RPMI8226 (cell line): ENCODE measurements at regions not wholly inside any gene's neighbourhood (a gene's known extent, or its start where the extent isn't known, plus 50 kb on each side); places are given as distances from the start of the nearest gene placed in this dataset.

ENCODE experiments used
- DNase-seq: peaks from one replicate; pipeline ENCODE4 v3.0.0-alpha.2; 2015

DNA sequence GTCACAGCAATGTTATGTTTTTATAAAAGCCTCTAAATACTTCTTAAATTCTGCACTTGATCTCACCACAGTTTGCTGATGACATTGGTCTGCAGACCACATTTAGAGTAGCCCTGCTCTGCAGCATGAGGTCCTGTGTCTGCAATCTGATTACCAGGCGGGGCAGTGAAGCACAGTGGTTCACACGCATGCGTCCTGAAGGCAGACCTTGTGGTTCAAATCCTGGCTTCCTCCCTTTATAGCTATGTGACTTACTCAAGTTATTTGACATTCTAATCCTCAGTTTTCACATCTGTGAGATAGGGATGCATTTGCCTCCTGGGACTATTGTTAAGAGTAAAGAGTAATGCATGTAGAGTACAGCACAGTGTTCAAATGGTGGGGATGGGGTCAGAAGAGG, 50.3 kb downstream of the BMAL2 start:
- DNase-seq: no peak

DNA sequence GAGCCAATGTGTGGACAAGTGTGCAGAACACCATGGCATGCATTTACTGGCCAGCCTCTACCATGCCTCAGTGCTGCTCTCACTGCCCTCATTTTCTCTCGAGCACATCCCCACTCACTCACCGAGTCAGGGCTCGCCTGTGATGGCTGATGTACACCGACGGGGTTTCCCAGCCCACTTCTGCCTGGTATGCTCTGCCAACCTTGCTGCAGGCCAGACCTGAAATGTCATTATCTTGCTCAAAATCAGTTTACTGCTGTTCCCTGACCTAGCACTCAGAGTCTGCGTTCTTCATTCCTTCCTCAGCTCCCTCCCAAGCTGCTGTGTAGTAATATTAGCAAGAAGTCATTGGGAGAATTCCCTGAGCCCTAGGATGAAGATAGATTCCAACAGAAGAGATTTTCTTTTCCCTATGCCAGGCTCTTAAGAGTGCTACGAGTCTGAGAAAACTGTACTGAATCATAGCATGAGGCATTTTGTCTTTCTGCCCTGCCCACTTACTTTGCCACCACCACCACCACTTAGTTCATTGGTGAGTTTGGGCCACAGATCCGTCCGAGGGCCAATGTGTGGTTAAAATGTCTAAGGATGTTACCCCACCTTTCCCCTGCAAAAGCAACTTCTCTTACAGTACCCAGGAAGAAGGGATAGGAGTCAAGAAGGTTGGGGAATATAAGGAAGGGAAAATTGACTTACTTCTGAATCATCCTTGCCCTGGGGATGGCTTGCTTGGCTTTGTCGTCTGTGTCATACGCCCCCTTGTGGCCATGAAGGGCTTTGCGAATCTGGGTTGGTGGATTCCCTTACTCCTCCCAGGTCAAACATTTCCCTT, 51.0 kb downstream of the BMAL2 start:
- peak; percentile 71 for DNase-seq

DNA sequence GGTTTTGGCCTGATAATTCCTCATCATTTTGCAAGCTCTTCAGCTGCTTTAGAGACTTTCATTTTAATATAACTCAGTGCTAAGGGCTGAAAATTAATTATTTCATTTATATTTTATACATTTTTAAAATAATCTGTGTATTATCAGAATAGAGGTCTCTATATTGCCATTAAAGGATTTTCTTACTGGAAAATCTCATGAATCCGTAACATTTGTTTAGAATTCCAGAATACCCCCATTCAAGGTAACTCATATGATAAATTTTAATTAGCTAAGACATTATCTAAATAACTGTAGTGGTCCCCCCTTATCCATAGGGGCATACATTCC, 51.6 kb downstream of the BMAL2 start:
- no peak for DNase-seq

DNA sequence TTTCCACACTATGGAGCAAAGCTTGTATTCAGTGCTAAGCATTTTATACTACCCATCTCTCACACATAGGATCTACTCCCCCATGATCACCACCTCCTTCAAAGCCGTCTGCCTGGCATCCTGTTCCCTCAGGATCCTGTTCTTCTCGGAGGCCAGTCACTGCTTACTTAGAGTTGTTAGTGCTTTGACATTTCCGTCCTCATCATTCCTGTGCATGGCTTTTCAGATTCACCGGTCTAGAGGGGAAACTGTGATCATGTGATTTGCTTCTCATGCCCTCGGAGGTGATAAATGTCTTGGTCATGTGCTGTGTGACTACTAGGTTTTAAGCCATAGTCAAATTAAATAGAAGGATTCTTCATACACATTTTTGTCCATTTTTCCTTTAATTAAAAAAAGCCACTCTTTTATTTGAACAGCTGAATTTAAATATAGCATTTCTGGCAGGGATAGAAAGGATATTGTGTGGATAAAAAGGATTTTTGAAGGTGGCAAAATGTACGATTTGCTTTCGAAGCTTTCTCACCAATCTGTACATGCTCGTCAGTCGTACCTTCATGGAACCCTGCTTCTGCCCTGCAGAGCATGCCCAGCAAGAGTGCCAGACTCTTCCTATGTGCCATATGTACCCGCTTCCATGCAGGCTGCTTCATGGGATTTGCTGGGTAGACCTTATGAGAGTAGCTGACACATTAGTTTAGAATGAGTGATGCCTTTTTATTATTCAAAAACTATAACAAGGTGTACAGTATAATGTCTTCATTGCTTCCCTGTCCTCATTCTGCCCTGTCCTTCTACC, 53.3 kb downstream of the BMAL2 start:
- DNase-seq: no peak

DNA sequence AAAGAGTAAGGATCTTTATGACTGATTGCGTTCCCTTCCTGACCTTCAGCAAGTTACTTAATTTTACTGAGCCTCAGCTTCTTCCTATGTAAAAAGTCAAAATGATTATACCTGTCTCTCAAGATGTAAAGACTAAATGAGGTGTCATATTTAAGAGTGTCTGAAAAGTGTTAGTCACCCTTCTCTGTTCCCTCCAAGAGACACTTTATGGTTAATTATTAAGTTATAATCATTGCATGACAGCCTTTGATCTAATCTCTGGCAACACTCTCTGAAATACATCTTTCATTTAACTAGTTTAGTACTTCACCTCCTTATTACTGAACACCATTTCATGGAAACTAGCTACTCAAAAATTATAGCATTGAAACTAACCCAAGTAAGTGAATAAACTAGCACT, 54.8 kb downstream of the BMAL2 start:
- no peak for DNase-seq

DNA sequence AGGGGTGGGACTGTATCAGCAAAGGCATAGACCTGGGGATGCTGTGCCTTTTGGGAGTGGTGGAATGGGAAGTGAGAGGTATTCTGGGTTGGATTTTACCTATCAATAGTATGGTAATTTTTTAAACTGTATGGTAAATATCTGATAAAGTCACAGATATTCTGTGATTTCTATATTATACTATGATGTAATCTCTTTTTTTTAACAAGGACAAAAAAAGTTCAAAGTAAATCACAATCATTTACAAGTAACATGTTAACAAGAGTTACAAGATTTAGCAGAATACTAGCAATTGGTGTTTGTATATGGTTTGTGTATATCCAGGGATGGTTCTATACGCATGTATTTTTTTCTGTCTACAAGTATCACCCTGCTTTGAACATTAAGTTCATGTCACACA, 56.0 kb downstream of the BMAL2 start:
- no peak for DNase-seq

DNA sequence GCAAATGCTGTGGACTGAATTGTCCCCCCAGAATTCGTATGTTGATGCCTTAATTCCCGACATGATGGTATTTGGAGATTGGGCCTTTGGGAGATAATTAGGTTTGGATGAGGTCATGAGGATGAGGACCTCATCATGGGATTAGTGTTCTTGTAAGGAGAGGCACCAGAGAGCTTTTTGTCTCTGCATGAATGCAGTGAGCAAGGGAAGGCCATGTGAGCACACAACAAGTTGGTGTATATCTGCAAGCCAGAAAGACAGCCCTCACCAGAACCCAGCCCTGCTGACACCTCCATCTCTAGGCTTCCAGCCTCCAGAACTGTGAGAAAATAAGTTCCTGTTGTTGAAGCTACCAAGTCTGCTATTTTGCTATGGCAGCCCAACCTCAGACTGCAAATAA, 51.9 kb upstream of the SMCO2 start:
- no peak for DNase-seq

DNA sequence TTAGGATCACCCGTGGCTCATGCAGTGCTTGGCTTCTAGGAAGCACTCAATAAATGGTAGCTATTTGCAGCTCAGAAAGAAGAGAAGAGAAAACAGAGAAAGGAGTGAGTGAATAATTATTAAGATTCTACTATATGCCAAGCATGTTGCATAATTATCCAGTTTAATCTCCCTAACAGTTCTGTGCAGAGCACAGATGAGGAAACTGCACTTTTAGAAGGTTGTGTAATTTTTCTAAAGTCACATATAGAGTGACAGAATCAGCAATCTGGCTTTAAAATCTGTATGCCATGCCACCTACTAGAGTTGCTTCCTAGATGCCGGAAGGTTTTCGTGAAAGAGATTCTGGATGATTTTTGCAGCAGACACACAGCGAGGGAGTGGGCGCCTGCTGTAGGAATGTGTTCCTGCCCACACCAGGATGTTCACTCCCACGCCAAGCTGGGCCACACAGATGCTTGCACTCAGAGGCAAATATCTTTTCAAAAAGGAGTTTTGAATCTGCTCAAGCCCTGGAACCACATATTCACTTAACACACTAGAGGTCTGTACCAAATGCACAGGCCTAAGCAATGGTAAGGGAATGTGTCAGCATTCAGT, 50.2 kb upstream of the SMCO2 start:
- DNase-seq: no peak
